Neutrophil (primary cell): ENCODE measurements at regions not wholly inside any gene's neighbourhood (a gene's known extent, or its start where the extent isn't known, plus 50 kb on each side); places are given as distances from the start of the nearest gene placed in this dataset.

ENCODE experiments used
- H3K27ac ChIP-seq: fragments of 200-600 bp; sonication (generic); 2 replicates; pipeline ENCODE4 v1.5.1; 2016; ENCODE audit warnings: mild to moderate bottlenecking, moderate library complexity
- H3K27me3 ChIP-seq: fragments of 200-600 bp; sonication (generic); 2 replicates; pipeline ENCODE4 v1.6.0; 2016; ENCODE audit warnings: mild to moderate bottlenecking
- H3K36me3 ChIP-seq: fragments of 200-600 bp; sonication (generic); 2 replicates; pipeline ENCODE4 v1.5.1; 2017
- H3K4me1 ChIP-seq, 2 experiments: fragments of 200-600 bp in 1 of 2; sonication (generic) in 1 of 2; 1 replicate in 1 of 2; 2 replicates in 1 of 2; pipeline versions ENCODE4 v1.5.1 to v1.6.1; 2013 to 2016; ENCODE audit warnings: low read depth in 1 of 2, low read length in 1 of 2, mild to moderate bottlenecking in 1 of 2, moderate library complexity in 1 of 2; ENCODE audit not compliant: control insufficient read depth in 1 of 2, insufficient read depth in 1 of 2
- H3K4me3 ChIP-seq, 2 experiments: fragments of 200-600 bp in 1 of 2; sonication (generic) in 1 of 2; 1 replicate in 1 of 2; 2 replicates in 1 of 2; pipeline ENCODE4 v1.5.1; 2013 to 2016; ENCODE audit warnings: low read depth in 1 of 2, low read length in 1 of 2, mild to moderate bottlenecking in 1 of 2, moderate library complexity in 1 of 2
- H3K9me3 ChIP-seq: fragments of 200-600 bp; sonication (generic); 2 replicates; pipeline ENCODE4 v1.5.1; 2016
- TF ChIP-seq, protein P1 (sequence below): fragments of 200-600 bp; sonication (generic); IDR thresholded peaks from 2 replicates; pipeline ENCODE4 v1.5.1; 2016; ENCODE audit warnings: antibody characterized with exemption

DNA sequence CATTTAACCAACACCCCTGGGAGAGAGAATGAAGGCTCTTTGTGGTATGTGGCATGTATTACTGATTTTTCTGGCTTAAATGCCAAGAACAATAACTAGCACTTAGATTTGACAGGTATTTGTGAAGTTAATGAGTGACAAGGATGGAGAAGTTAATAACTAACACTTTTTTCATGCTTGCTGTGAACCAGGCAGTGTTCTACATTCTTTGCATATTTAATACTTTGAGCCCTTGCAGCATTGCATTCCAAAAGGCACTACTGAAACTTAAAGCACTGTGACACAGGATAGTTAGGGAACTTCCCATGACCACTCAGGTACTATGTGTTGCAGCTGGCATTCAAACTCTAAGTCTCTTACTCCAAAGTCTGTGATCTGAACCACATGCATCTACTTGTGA, 650.6 kb downstream of the ZPLD1 start:
- Histone ChIP-seq H3K9me3 (no peaks in the 10 kb centered on the region), H3K4me3 (no peak overlapping the region), H3K4me1 (no peaks in the 10 kb centered on the region), H3K27me3 (no peaks in the 10 kb centered on the region), H3K27ac (no peak overlapping the region), H3K36me3 (no peaks in the 10 kb centered on the region)
- TF ChIP-seq, protein P1, sequence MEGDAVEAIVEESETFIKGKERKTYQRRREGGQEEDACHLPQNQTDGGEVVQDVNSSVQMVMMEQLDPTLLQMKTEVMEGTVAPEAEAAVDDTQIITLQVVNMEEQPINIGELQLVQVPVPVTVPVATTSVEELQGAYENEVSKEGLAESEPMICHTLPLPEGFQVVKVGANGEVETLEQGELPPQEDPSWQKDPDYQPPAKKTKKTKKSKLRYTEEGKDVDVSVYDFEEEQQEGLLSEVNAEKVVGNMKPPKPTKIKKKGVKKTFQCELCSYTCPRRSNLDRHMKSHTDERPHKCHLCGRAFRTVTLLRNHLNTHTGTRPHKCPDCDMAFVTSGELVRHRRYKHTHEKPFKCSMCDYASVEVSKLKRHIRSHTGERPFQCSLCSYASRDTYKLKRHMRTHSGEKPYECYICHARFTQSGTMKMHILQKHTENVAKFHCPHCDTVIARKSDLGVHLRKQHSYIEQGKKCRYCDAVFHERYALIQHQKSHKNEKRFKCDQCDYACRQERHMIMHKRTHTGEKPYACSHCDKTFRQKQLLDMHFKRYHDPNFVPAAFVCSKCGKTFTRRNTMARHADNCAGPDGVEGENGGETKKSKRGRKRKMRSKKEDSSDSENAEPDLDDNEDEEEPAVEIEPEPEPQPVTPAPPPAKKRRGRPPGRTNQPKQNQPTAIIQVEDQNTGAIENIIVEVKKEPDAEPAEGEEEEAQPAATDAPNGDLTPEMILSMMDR: no peak

DNA sequence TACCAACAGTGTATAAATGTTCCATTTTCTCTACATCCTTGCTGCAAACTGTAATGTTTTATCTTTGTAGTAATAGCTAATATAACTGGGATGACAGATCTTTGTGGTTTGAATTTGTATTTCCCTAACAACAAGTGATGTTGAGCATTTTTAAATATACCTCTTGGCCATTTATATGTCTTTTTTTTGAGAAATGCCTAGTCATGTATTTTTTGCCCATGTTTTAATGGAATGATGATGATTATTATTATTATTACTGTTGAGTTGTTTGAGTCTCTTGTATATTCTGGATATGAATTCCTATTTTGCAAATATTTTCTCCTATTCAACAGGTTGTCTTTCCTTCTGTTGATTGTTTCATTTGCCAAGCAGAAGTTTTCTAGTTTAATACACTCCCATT, 654.9 kb downstream of the ZPLD1 start:
- H3K27ac ChIP-seq: no peak overlapping the region
- TF ChIP-seq, protein P1: no peak
- no peak overlapping the region for H3K4me3 ChIP-seq
- H3K27me3 ChIP-seq: no peaks in the 10 kb centered on the region
- no peaks in the 10 kb centered on the region for H3K4me1 ChIP-seq
- no peaks in the 10 kb centered on the region for H3K36me3 ChIP-seq
- H3K9me3 ChIP-seq: no peaks in the 10 kb centered on the region

DNA sequence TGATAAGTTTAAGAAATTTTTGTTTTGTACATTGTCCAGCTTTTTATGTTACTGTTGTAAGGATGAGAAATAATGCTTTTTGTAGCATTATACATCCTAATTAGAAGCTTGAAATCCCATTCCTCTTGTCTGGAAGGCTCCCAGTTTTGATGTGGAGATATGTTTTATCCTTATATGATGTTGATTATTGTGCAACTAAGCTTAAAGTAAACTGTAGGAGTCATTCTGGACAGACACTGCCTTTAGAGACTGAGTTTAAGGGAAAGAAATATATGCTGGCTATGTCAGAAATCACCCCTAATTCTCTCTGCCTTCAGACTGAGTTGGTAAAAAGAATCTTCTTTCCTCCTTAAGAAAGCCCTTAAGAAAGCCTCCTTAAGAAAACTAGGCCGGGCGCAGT, 670.4 kb downstream of the ZPLD1 start:
- Histone ChIP-seq H3K4me3 (no peak overlapping the region), H3K36me3 (no peaks in the 10 kb centered on the region), H3K9me3 (no peaks in the 10 kb centered on the region), H3K27ac (no peak overlapping the region), H3K4me1 (no peaks in the 10 kb centered on the region), H3K27me3 (no peaks in the 10 kb centered on the region)
- TF ChIP-seq, protein P1: no peak

DNA sequence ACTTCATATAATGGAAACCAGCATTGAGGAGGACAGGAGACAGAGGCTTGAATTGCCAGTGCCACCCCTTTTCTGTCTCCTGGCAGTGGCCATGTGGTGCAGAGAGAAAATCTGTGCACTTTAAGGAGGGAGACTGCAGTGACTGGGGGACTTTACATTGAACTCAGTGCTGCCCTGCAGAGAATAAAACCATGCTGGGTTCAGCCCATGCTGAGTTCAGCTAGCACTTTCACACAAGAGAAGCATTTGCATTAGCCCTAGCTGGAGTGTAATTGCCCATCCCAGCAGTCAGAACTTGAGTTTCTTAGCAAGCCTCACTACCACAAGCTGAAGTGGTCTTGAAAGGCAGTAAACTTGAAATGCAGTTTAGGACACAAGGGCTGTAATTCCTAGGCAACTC, 677.5 kb downstream of the ZPLD1 start:
- Histone ChIP-seq H3K27me3 (no peaks in the 10 kb centered on the region), H3K36me3 (no peaks in the 10 kb centered on the region), H3K9me3 (no peaks in the 10 kb centered on the region), H3K4me3 (no peak overlapping the region), H3K4me1 (no peaks in the 10 kb centered on the region), H3K27ac (no peak overlapping the region)
- TF ChIP-seq, protein P1: no peak

DNA sequence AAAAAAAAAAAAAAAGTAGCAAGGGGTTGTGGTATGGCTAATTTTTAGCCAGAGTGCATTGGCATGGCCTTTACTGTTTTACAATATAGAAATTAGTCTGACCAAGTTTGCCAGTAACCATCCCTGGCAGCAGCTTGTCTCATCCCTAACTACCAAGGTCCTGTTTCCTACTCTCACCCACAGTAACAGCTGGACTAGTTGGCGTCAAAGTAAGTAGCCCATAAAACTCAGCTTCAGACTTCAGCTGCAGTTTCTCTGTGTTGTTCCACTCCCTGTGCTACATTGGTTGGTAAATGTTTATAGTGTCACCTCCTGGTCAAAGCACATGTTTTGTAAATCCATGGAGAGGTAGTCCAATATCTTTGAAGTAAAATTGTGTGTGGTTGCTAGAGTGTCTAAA, 691.3 kb downstream of the ZPLD1 start:
- Histone ChIP-seq H3K4me1 (no peaks in the 10 kb centered on the region), H3K27ac (no peak overlapping the region), H3K4me3 (no peak overlapping the region), H3K9me3 (no peaks in the 10 kb centered on the region), H3K36me3 (no peaks in the 10 kb centered on the region), H3K27me3 (no peaks in the 10 kb centered on the region)
- TF ChIP-seq, protein P1: no peak

DNA sequence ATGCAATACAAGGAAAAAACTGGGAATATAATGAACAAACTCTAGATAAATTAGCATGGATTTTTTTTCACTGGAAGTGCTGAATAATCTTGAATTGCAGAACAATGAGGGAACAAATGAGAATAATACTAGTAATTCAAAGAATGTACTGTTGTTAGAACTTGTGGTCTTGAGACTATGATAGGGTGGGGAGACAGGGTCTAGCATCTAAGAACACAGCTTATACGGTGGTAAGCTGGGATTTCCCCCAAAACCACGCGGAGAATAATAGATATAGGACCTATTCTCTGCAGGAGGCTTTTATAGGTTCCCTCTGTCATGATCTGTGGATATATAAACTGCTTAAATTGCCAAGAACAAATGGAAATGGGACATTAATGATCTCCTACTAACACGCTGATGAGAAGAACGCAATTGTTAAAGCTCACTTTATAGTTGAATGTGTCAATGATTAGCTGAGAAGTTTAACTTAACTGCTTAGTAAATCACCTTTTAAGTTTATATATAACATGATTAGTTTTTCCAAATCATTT, 692.3 kb downstream of the ZPLD1 start:
- no peak overlapping the region for H3K4me3 ChIP-seq
- TF ChIP-seq, protein P1: no peak
- H3K4me1 ChIP-seq: no peaks in the 10 kb centered on the region
- H3K27me3 ChIP-seq: no peaks in the 10 kb centered on the region
- H3K9me3 ChIP-seq: no peaks in the 10 kb centered on the region
- H3K36me3 ChIP-seq: no peaks in the 10 kb centered on the region
- no peak overlapping the region for H3K27ac ChIP-seq
